ENCODE measurements at regions not wholly inside any gene's neighbourhood (a gene's known extent, or its start where the extent isn't known, plus 50 kb on each side); places are given as distances from the start of the nearest gene placed in this dataset.

- no peak overlapping the region for H3K4me2 ChIP-seq (ENCODE audit: low read length)
- ChIA-PET POLR2A (no interaction called here), RAD21 (ENCODE audit: low non-redundant PET in 1 of 2, low total read pairs in 2 of 2, uncharacterized antibody in 2 of 2, unreplicated experiment in 2 of 2) (no interaction called here), CTCF (no interaction called here)
- no peaks in the 10 kb centered on the region for H3K36me3 ChIP-seq (ENCODE audit: control insufficient read depth in 1 of 2, insufficient read depth in 2 of 2, low read length in 2 of 2)
- BruUV-seq (replicated peaks): no TSS peak
- intact Hi-C loops (cut with micrococcal nuclease): no loop called here
- no peak overlapping the region for H3K9ac ChIP-seq (ENCODE audit: low read length)
- ATAC-seq: no peak
- no peaks in the 10 kb centered on the region for H3K9me2 ChIP-seq (ENCODE audit: insufficient read depth)
- H3K4me1 ChIP-seq (ENCODE audit: control insufficient read depth in 1 of 2, insufficient read depth in 2 of 2, low read length in 2 of 2): no peaks in the 10 kb centered on the region
- H3K27ac ChIP-seq (ENCODE audit: low read depth, low read length): no peak overlapping the region
- no peaks in the 10 kb centered on the region for H4K20me1 ChIP-seq (ENCODE audit: insufficient read depth)
- no peaks in the 10 kb centered on the region for H3K27me3 ChIP-seq (ENCODE audit: insufficient read depth, low read length)
- TF ChIP-seq REST (IDR thresholded peaks at IDR 0.05; ENCODE audit: low read depth): no peak
- TF ChIP-seq, protein P1, sequence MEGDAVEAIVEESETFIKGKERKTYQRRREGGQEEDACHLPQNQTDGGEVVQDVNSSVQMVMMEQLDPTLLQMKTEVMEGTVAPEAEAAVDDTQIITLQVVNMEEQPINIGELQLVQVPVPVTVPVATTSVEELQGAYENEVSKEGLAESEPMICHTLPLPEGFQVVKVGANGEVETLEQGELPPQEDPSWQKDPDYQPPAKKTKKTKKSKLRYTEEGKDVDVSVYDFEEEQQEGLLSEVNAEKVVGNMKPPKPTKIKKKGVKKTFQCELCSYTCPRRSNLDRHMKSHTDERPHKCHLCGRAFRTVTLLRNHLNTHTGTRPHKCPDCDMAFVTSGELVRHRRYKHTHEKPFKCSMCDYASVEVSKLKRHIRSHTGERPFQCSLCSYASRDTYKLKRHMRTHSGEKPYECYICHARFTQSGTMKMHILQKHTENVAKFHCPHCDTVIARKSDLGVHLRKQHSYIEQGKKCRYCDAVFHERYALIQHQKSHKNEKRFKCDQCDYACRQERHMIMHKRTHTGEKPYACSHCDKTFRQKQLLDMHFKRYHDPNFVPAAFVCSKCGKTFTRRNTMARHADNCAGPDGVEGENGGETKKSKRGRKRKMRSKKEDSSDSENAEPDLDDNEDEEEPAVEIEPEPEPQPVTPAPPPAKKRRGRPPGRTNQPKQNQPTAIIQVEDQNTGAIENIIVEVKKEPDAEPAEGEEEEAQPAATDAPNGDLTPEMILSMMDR (IDR thresholded peaks at IDR 0.05 in 2 of 3, conservative IDR thresholded peaks at IDR 0.05 in 1 of 3; ENCODE audit: borderline replicate concordance in 1 of 3, insufficient read depth in 1 of 3, low read depth in 2 of 3, low read length in 2 of 3): no peak
- no peak for TF ChIP-seq JUND (IDR thresholded peaks at IDR 0.05)
- TF ChIP-seq EGR1 (IDR thresholded peaks at IDR 0.05; ENCODE audit: low read depth): no peak
- no peak for TF ChIP-seq TCF7L2 (IDR thresholded peaks at IDR 0.05; ENCODE audit: borderline replicate concordance, extremely low read depth, insufficient read depth, insufficient read length)
- TF ChIP-seq ZNF274 (IDR thresholded peaks at IDR 0.05; ENCODE audit: low read depth, low read length): no peak
- no peak for TF ChIP-seq SP1 (IDR thresholded peaks at IDR 0.05; ENCODE audit: low read depth)
- TF ChIP-seq YY1 (IDR thresholded peaks at IDR 0.05; ENCODE audit: extremely low read depth, insufficient replicate concordance, low read depth, low read length): no peak
- TF ChIP-seq ELF1 (IDR thresholded peaks at IDR 0.05; ENCODE audit: borderline replicate concordance, low read depth): no peak
- no peak for TF ChIP-seq POLR2AphosphoS5 (IDR thresholded peaks at IDR 0.05; ENCODE audit: low read depth, low read length)
- TF ChIP-seq EZH2 (IDR thresholded peaks at IDR 0.05): no peak
- TF ChIP-seq ATF3 (IDR thresholded peaks at IDR 0.05): no peak
- no peak for TF ChIP-seq ZFX (IDR thresholded peaks at IDR 0.05)
- TF ChIP-seq SRF (IDR thresholded peaks at IDR 0.05; ENCODE audit: low read depth): no peak
- TF ChIP-seq FOSL1 (IDR thresholded peaks at IDR 0.05; ENCODE audit: low read depth): no peak
- H2AFZ ChIP-seq (ENCODE audit: low read depth, low read length, poor library complexity, severe bottlenecking): no peak overlapping the region
- no peaks in the 10 kb centered on the region for H3K79me2 ChIP-seq (ENCODE audit: insufficient read depth, low read length)
- no peak overlapping the region for H3K4me3 ChIP-seq (replicated peaks in 1 of 2; ENCODE audit: low read depth in 1 of 2, low read length in 2 of 2)
- H3K9me3 ChIP-seq (ENCODE audit: control insufficient read depth in 1 of 2, insufficient read depth in 1 of 2, low read depth in 1 of 2, low read length in 2 of 2): no peaks in the 10 kb centered on the region
- DNase-seq (ENCODE audit: low read depth, low spot score): no peak
These were observed 122.9 kb upstream of the DDX18 start for GRCh38 chr2:117691595-117691994.
